ENCODE measurements at regions not wholly inside any gene's neighbourhood (a gene's known extent, or its start where the extent isn't known, plus 50 kb on each side); places are given as distances from the start of the nearest gene placed in this dataset.

- Histone ChIP-seq H3K9me3 (no peaks in the 10 kb centered on the region), H3K4me3 (no peak overlapping the region), H3K4me1 (ENCODE audit: low read depth) (no peaks in the 10 kb centered on the region), H3K36me3 (ENCODE audit: low read depth) (no peaks in the 10 kb centered on the region)
- intact Hi-C loops (cut with DNase I, micrococcal nuclease), result no loop called here
- TF ChIP-seq CTCF (IDR thresholded peaks at IDR 0.05), result no peak
- DNase-seq (no peak), ATAC-seq (no peak)
Observed at GRCh38 chr18:76167410-76167809, 327.6 kb downstream of the ZNF516 start.

DNA sequence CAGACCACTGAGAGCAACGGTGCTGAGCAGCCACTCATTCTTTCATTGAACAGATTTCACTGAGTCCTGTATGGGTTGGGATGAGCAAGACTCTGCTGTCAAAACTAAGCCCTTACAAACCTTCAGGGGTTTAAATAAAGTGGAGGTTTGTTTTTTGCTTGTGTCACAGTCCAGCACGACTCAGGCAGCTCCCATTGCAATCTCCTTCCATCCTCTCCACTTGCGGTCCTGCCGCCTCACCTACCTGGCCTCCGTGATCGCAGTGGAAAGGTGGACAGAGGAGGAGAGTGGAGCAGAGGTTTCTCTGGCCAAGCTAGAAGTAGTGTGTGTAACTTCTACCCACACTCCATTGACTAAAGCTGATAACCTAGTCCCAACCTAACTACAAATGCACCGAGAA lies 332.2 kb downstream of the ZNF516 start:
- Histone ChIP-seq H3K4me3 (no peak overlapping the region), H3K36me3 (ENCODE audit: low read depth) (no peaks in the 10 kb centered on the region), H3K4me1 (ENCODE audit: low read depth) (no peaks in the 10 kb centered on the region), H3K9me3 (no peaks in the 10 kb centered on the region)
- ATAC-seq, result no peak
- intact Hi-C loops (cut with DNase I, micrococcal nuclease), result no loop called here
- TF ChIP-seq CTCF (IDR thresholded peaks at IDR 0.05), result no peak
- DNase-seq, result no peak

DNA sequence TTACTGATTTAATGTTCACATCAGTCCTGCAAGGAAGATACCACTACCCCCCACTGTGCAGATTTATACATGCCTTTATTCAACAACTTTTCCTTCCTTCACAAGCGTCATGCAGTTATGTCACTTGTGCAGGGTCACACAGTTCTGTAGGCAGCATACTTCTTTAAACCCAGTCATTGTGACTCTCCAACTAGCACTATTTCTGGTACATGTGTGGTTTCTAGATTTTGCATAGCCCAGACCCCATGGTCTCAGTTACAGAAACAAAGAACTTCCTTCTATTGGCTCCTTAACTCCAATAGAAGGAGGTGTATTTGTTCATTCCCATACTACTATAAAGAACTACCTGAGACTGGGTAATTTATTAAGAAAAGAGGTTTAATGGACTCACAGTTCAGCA lies 333.1 kb downstream of the ZNF516 start:
- intact Hi-C loops (cut with DNase I, micrococcal nuclease), result no loop called here
- DNase-seq (no peak), ATAC-seq (no peak)
- Histone ChIP-seq H3K36me3 (ENCODE audit: low read depth) (no peaks in the 10 kb centered on the region), H3K4me1 (ENCODE audit: low read depth) (no peaks in the 10 kb centered on the region), H3K4me3 (no peak overlapping the region), H3K9me3 (no peaks in the 10 kb centered on the region)
- TF ChIP-seq CTCF (IDR thresholded peaks at IDR 0.05), result no peak

DNA sequence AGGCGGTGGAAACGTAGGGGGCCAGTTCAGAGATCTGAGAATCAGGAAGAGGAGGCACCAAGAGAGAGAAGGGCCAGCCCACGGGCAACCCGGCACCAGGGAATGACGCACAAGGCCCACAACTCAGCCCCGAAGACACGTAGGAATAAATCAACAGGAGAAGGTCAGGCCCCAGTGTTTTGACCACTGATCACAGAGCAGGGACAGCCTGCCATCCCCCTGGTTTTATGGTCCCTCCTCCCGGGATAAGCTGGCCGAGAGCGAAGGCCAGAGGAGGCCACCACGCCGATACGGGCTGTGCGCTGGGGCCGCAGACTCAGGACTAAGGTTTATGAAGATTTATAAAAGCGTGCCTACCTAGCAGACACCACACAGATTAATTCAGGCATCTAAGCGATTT lies 341.4 kb downstream of the ZNF516 start:
- ATAC-seq (no peak), DNase-seq (no peak)
- Histone ChIP-seq H3K36me3 (ENCODE audit: low read depth) (no peaks in the 10 kb centered on the region), H3K4me3 (no peak overlapping the region), H3K4me1 (ENCODE audit: low read depth) (no peaks in the 10 kb centered on the region), H3K9me3 (no peaks in the 10 kb centered on the region)
- TF ChIP-seq CTCF (IDR thresholded peaks at IDR 0.05), result no peak
- intact Hi-C loops (cut with DNase I, micrococcal nuclease), result no loop called here

DNA sequence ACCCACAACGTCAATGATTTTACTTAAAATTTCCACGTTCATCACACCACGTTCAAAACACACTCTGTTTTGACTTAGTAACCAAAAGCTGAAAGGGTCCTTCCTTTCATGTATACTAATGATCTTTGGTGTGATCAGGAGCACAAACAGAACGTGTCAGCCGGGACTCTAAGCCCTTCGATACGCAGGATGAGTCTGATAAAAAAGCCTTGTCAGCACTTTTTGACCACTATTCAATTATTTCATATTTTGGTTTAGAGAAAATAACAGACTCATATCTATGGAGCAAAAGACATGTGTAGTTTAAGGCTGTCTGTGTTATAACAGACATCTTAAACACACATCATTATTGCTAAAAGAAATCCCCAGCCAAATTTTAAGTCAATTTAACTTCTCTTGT lies 345.3 kb downstream of the ZNF516 start:
- TF ChIP-seq CTCF (IDR thresholded peaks at IDR 0.05), result no peak
- ATAC-seq (no peak), DNase-seq (no peak)
- Histone ChIP-seq H3K9me3 (no peaks in the 10 kb centered on the region), H3K4me3 (no peak overlapping the region), H3K36me3 (ENCODE audit: low read depth) (no peaks in the 10 kb centered on the region), H3K4me1 (ENCODE audit: low read depth) (no peaks in the 10 kb centered on the region)
- intact Hi-C loops (cut with DNase I, micrococcal nuclease), result no loop called here

GRCh38 chr18:76149284-76149683 lies 345.8 kb downstream of the ZNF516 start:
- Histone ChIP-seq H3K36me3 (ENCODE audit: low read depth) (no peaks in the 10 kb centered on the region), H3K4me1 (ENCODE audit: low read depth) (no peaks in the 10 kb centered on the region), H3K4me3 (no peak overlapping the region), H3K9me3 (no peaks in the 10 kb centered on the region)
- intact Hi-C loops (cut with DNase I, micrococcal nuclease), result no loop called here
- DNase-seq (no peak), ATAC-seq (no peak)
- no peak for TF ChIP-seq CTCF (IDR thresholded peaks at IDR 0.05)
